ENCODE measurements at regions not wholly inside any gene's neighbourhood (a gene's known extent, or its start where the extent isn't known, plus 50 kb on each side); places are given as distances from the start of the nearest gene placed in this dataset.

DNA sequence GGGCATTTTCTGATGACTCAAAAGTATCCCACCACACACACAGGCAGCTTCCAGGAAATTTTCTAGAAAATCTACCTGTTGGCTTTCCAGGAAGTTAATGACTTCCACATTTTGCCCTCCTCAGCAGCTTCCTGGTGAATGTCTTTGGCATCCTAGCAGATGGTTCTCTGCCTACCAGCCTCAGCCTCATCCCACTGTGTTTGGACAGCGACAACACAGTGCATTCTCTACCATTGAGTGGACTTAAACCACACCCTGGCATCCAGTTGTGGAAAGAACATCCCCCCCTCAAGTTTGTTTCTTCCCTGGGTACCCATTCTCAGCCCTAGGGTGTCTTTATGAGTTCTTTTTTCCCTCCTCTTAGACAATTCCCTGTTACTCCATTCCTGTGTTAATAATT is 50.8 kb upstream of the GADL1 start:
- TF ChIP-seq, protein P1, sequence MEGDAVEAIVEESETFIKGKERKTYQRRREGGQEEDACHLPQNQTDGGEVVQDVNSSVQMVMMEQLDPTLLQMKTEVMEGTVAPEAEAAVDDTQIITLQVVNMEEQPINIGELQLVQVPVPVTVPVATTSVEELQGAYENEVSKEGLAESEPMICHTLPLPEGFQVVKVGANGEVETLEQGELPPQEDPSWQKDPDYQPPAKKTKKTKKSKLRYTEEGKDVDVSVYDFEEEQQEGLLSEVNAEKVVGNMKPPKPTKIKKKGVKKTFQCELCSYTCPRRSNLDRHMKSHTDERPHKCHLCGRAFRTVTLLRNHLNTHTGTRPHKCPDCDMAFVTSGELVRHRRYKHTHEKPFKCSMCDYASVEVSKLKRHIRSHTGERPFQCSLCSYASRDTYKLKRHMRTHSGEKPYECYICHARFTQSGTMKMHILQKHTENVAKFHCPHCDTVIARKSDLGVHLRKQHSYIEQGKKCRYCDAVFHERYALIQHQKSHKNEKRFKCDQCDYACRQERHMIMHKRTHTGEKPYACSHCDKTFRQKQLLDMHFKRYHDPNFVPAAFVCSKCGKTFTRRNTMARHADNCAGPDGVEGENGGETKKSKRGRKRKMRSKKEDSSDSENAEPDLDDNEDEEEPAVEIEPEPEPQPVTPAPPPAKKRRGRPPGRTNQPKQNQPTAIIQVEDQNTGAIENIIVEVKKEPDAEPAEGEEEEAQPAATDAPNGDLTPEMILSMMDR (IDR thresholded peaks at IDR 0.05; ENCODE audit: borderline replicate concordance, control extremely low read depth, extremely low read depth, insufficient read depth, missing control alignments): no peak
- DNase-seq (ENCODE audit: low spot score): no peak
- in situ Hi-C loops (cut with MboI; ENCODE audit: low sequenced_read_pairs, unreplicated experiment): no loop called here

DNA sequence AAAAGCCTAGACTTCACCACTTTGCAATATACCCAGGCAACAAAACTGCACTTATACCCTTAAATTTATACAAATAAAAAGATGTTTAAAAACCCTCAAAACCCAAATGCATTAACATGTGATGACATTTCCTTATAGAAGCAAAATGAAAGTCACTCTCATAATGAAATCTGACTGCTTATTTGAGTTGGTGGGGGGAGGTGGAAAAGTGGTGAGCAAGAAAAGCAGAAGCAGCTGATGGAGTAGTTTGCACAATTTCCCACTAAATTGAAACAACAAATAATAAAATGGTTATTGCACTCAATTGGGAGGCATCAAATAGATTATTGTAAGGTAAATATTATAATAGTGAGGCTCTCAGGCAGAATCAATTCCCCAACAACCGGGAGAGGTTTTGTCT is 54.0 kb upstream of the GADL1 start:
- in situ Hi-C loops (cut with MboI; ENCODE audit: low sequenced_read_pairs, unreplicated experiment): no loop called here
- TF ChIP-seq, protein P1 (IDR thresholded peaks at IDR 0.05; ENCODE audit: borderline replicate concordance, control extremely low read depth, extremely low read depth, insufficient read depth, missing control alignments): no peak
- DNase-seq (ENCODE audit: low spot score): no peak

DNA sequence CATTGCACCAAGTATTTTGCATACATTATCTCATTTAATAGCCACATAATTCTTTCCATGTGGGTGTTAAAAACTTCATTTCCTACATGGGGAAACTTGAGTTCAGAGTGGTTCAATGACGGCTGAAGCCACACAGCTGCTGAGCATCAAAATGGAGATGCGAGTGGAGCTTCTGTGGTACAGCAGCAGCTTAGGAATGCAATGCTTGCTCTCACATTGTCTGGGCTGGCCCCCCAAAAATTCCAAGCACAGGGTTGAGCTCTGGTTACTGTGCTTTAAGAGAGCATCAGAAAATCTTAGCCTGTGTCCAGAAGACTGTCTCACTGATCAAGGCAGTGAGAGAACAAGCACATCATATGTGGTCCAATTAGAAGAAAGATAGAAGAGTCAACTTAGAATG is 57.4 kb upstream of the GADL1 start:
- TF ChIP-seq, protein P1 (IDR thresholded peaks at IDR 0.05; ENCODE audit: borderline replicate concordance, control extremely low read depth, extremely low read depth, insufficient read depth, missing control alignments): no peak
- in situ Hi-C loops (cut with MboI; ENCODE audit: low sequenced_read_pairs, unreplicated experiment): no loop called here
- DNase-seq (ENCODE audit: low spot score): no peak

DNA sequence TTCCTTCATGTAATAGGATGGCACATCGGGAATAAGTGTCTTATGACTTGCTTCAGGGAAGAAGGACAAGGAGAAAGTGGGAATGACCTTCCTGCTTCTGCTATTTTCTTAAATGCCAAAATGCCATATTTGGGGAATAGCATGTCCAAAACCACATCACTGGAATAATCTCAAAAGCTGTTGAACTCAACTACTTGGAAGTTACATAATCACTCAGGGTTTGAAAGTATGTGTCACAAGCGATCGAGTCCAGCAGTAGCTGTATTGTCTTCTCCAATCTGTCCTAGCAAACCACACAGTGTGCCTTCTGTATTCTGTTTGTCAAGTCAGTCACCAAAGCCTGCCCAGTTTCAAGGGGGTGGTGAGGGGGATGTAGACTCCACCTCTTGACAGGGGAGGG is 58.3 kb upstream of the GADL1 start:
- TF ChIP-seq, protein P1 (IDR thresholded peaks at IDR 0.05; ENCODE audit: borderline replicate concordance, control extremely low read depth, extremely low read depth, insufficient read depth, missing control alignments): no peak
- in situ Hi-C loops (cut with MboI; ENCODE audit: low sequenced_read_pairs, unreplicated experiment): no loop called here
- DNase-seq (ENCODE audit: low spot score): no peak

DNA sequence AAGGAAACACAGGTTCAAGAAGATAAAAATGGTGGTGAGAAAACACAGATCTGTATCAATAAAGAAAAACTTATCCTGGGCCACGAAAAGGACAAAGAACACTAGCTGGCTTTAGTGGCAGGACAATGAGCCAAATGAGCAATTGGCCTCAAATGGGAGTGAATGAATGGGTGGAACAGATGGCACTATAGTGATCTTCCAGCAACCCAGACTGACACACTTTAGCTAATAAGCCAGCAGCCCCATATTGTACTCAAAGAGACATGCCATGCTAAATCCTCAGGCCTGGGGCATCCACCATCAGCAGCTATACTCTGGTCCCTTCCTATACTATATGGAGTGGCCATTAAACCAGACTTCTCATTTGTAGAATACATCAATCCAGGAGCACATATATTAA is 60.0 kb upstream of the GADL1 start:
- TF ChIP-seq, protein P1 (IDR thresholded peaks at IDR 0.05; ENCODE audit: borderline replicate concordance, control extremely low read depth, extremely low read depth, insufficient read depth, missing control alignments): no peak
- no peak for DNase-seq (ENCODE audit: low spot score)
- in situ Hi-C loops (cut with MboI; ENCODE audit: low sequenced_read_pairs, unreplicated experiment): no loop called here

DNA sequence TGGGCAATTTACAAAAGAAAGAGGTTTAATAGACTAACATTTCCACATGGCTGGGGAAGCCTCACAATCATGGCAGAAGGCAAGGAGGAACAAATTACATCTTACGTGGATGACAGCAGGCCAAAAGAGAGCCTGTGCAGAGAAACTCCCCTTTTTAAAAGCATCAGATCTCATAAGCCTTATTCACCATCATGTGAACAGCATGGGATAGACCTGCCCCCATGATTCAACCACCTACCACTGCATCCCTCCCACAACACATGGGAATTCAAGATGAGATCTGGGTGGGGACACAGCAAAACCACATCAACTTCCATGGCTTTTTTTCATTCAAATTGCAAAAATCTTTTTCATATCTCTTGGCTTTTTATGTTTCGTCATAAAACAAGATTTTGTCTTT is 67.6 kb upstream of the GADL1 start:
- TF ChIP-seq, protein P1 (IDR thresholded peaks at IDR 0.05; ENCODE audit: borderline replicate concordance, control extremely low read depth, extremely low read depth, insufficient read depth, missing control alignments): no peak
- in situ Hi-C loops (cut with MboI; ENCODE audit: low sequenced_read_pairs, unreplicated experiment): no loop called here
- DNase-seq (ENCODE audit: low spot score): no peak

DNA sequence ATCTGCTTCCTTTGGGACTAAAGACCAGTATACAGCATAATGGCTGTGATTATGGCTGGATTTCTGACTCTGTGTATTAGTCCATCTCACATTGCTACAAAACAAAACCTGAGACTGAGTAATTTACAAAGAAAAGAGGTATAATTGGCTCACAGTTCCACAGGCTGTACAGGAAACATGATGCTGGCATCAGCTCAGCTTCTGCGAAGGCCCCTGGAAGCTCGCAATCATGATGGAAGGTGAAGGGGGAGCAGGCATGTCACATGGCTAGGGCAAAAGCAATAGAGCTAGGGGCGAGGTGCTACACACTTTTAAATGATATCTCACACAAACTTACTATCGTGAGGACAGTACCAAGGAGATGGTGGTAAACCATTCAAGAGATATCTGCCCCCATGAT is 68.0 kb upstream of the GADL1 start:
- DNase-seq (ENCODE audit: low spot score): no peak
- in situ Hi-C loops (cut with MboI; ENCODE audit: low sequenced_read_pairs, unreplicated experiment): no loop called here
- TF ChIP-seq, protein P1 (IDR thresholded peaks at IDR 0.05; ENCODE audit: borderline replicate concordance, control extremely low read depth, extremely low read depth, insufficient read depth, missing control alignments): no peak

Measured in GM13976 (cell line).